ENCODE measurements at regions not wholly inside any gene's neighbourhood (a gene's known extent, or its start where the extent isn't known, plus 50 kb on each side); places are given as distances from the start of the nearest gene placed in this dataset.

GRCh38 chr7:85883-86515 is 106.4 kb upstream of the FAM20C start:
- TF ChIP-seq EZH2 (IDR thresholded peaks at IDR 0.05; ENCODE audit: borderline replicate concordance, low read depth, low read length, poor library complexity, severe bottlenecking) (no peak), CTCF (conservative IDR thresholded peaks at IDR 0.05; ENCODE audit: low read depth, low read length) (no peak)

Data from A673 (cell line).